Muscle of leg (tissue), 3 donors: ENCODE measurements at regions not wholly inside any gene's neighbourhood (a gene's known extent, or its start where the extent isn't known, plus 50 kb on each side); places are given as distances from the start of the nearest gene placed in this dataset.

Experiments
- DNase-seq: peaks from one replicate; pipeline ENCODE4 v3.0.0; 2013
- H3K27ac ChIP-seq: one replicate; pipeline ENCODE4 v1.5.1; 2013; ENCODE audit warnings: mild to moderate bottlenecking, low read length, control low read depth
- H3K27me3 ChIP-seq: one replicate; pipeline ENCODE4 v1.6.1; 2013; ENCODE audit warnings: low read length; ENCODE audit not compliant: control insufficient read depth, insufficient read depth
- H3K36me3 ChIP-seq: one replicate; pipeline ENCODE4 v1.6.1; 2013; ENCODE audit warnings: low read length; ENCODE audit not compliant: control insufficient read depth, insufficient read depth
- H3K4me1 ChIP-seq: one replicate; pipeline ENCODE4 v1.6.1; 2013; ENCODE audit warnings: low read length; ENCODE audit not compliant: control insufficient read depth, insufficient read depth
- H3K4me3 ChIP-seq: one replicate; pipeline ENCODE4 v1.5.1; 2013; ENCODE audit warnings: low read length, control low read depth
- H3K9me3 ChIP-seq: replicated peaks from 2 replicates; pipeline ENCODE4 v1.6.1; 2013; ENCODE audit warnings: low read depth, low read length; ENCODE audit not compliant: control insufficient read depth
- WGBS: methylation state at CpG from one replicate; pipeline ENCODE4 v1.1.5; 2013; ENCODE audit warnings: missing lambda C conversion rate; ENCODE audit not compliant: insufficient coverage; 5-methylcytosine and 5-hydroxymethylcytosine counted together

- Histone ChIP-seq H3K4me1 (no peaks in the 10 kb centered on the region), H3K27ac (no peak overlapping the region), H3K4me3 (no peak overlapping the region), H3K36me3 (no peaks in the 10 kb centered on the region), H3K27me3 (no peaks in the 10 kb centered on the region), H3K9me3 (no peaks in the 10 kb centered on the region)
- no CpG with 5 or more reads among the region's 2 CpGs for WGBS
- DNase-seq: no peak
Observed at GRCh38 chr6:160891690-160892089, 99.9 kb upstream of the MAP3K4 start.

- Histone ChIP-seq H3K4me3 (no peak overlapping the region), H3K9me3 (no peaks in the 10 kb centered on the region), H3K36me3 (no peaks in the 10 kb centered on the region), H3K27me3 (no peaks in the 10 kb centered on the region), H3K27ac (no peak overlapping the region), H3K4me1 (no peaks in the 10 kb centered on the region)
- DNase-seq: no peak
Observed at GRCh38 chr6:160895562-160895961, 96.0 kb upstream of the MAP3K4 start.

GRCh38 chr6:160899671-160900430 is 91.7 kb upstream of the MAP3K4 start:
- Histone ChIP-seq H3K27ac (no peak overlapping the region), H3K27me3 (no peaks in the 10 kb centered on the region), H3K9me3 (no peaks in the 10 kb centered on the region), H3K4me3 (no peak overlapping the region), H3K4me1 (no peaks in the 10 kb centered on the region), H3K36me3 (no peaks in the 10 kb centered on the region)
- 66% methylated on average over 6 of the region's 6 CpGs for WGBS
- no peak for DNase-seq

- no peaks in the 10 kb centered on the region for H3K27me3 ChIP-seq
- H3K36me3 ChIP-seq: no peaks in the 10 kb centered on the region
- WGBS: 87% methylated on average over 5 of the region's 5 CpGs
- peaks cover 13% of the 10 kb centered on the region for H3K9me3 ChIP-seq
- no peak overlapping the region for H3K27ac ChIP-seq
- H3K4me3 ChIP-seq: no peak overlapping the region
- no peaks in the 10 kb centered on the region for H3K4me1 ChIP-seq
- DNase-seq: no peak
Observed at GRCh38 chr6:160911949-160912348, 79.6 kb upstream of the MAP3K4 start.

GRCh38 chr6:160912411-160912810 is 79.2 kb upstream of the MAP3K4 start:
- no peaks in the 10 kb centered on the region for H3K27me3 ChIP-seq
- H3K4me3 ChIP-seq: no peak overlapping the region
- WGBS: 90% methylated on average over 6 of the region's 6 CpGs
- peaks cover 9% of the 10 kb centered on the region for H3K9me3 ChIP-seq
- no peaks in the 10 kb centered on the region for H3K4me1 ChIP-seq
- no peak overlapping the region for H3K27ac ChIP-seq
- no peaks in the 10 kb centered on the region for H3K36me3 ChIP-seq
- no peak for DNase-seq

- Histone ChIP-seq H3K9me3 (peaks cover 4% of the 10 kb centered on the region), H3K27me3 (no peaks in the 10 kb centered on the region), H3K27ac (no peak overlapping the region), H3K4me1 (no peaks in the 10 kb centered on the region), H3K36me3 (no peaks in the 10 kb centered on the region), H3K4me3 (no peak overlapping the region)
- WGBS: no CpG with 5 or more reads among the region's 3 CpGs
- no peak for DNase-seq
Observed at GRCh38 chr6:160917572-160917971, 74.0 kb upstream of the MAP3K4 start.

- H3K27me3 ChIP-seq: no peaks in the 10 kb centered on the region
- whole genome bisulfite sequencing: 50% methylated on average over 2 of the region's 2 CpGs
- no peaks in the 10 kb centered on the region for H3K9me3 ChIP-seq
- no peak overlapping the region for H3K4me3 ChIP-seq
- no peaks in the 10 kb centered on the region for H3K4me1 ChIP-seq
- DNase-seq: peak; percentile 12
- H3K36me3 ChIP-seq: no peaks in the 10 kb centered on the region
- H3K27ac ChIP-seq: no peak overlapping the region
Observed at GRCh38 chr6:160919723-160920440, 71.7 kb upstream of the MAP3K4 start.

- no peaks in the 10 kb centered on the region for H3K27me3 ChIP-seq
- no peak overlapping the region for H3K4me3 ChIP-seq
- no peak for DNase-seq
- H3K27ac ChIP-seq: no peak overlapping the region
- H3K4me1 ChIP-seq: no peaks in the 10 kb centered on the region
- no peaks in the 10 kb centered on the region for H3K9me3 ChIP-seq
- H3K36me3 ChIP-seq: no peaks in the 10 kb centered on the region
- 82% methylated on average over 3 of the region's 3 CpGs for WGBS
Observed at GRCh38 chr6:160921095-160921494, 70.5 kb upstream of the MAP3K4 start.

GRCh38 chr6:160926281-160927276 is 65.0 kb upstream of the MAP3K4 start:
- 91% methylated on average over 14 of the region's 29 CpGs for WGBS
- no peak for DNase-seq

GRCh38 chr6:160927416-160927815 is 64.2 kb upstream of the MAP3K4 start:
- Histone ChIP-seq H3K36me3 (no peaks in the 10 kb centered on the region), H3K4me3 (no peak overlapping the region), H3K27me3 (peaks cover 4% of the 10 kb centered on the region), H3K9me3 (no peaks in the 10 kb centered on the region), H3K4me1 (peaks cover 3% of the 10 kb centered on the region), H3K27ac (no peak overlapping the region)
- DNase-seq: no peak
- WGBS: no CpG with 5 or more reads among the region's 2 CpGs

More at GRCh38 chr6:160926281-160927276, 65.0 kb upstream of the MAP3K4 start:
- Histone ChIP-seq H3K9me3 (no peaks in the 10 kb centered on the region), H3K4me3 (no peak overlapping the region), H3K27me3 (peaks cover 3% of the 10 kb centered on the region), H3K36me3 (no peaks in the 10 kb centered on the region), H3K27ac (no peak overlapping the region), H3K4me1 (peaks cover 3% of the 10 kb centered on the region)
